Body of pancreas (tissue), 4 donors: ENCODE measurements at regions not wholly inside any gene's neighbourhood (a gene's known extent, or its start where the extent isn't known, plus 50 kb on each side); places are given as distances from the start of the nearest gene placed in this dataset.
"Not testable (repeated sequence)": the region's sequence is repeated elsewhere in the genome, so short reads cannot be mapped to it uniquely, and the experiment has no call there.

Experiments used
- ATAC-seq: fragments of 150-250 bp; one replicate; pipeline ENCODE4 v1.9.1; 2016
- DNase-seq, 4 donors: peaks; one replicate each; pipeline ENCODE4 v3.0.0-alpha.2; 2019
- H3K27ac ChIP-seq, 4 donors: fragments of 200-600 bp; sonication (generic); 1 replicate in 3 of 4; 2 replicates in 1 of 4; pipeline versions ENCODE4 v1.5.1 to v1.6.1; 2016 to 2019; ENCODE audit warnings: mild to moderate bottlenecking in 1 of 4, mixed read lengths in 1 of 4, moderate library complexity in 1 of 4
- H3K27me3 ChIP-seq, 2 donors: fragments of 200-600 bp; sonication (generic); one replicate each; pipeline ENCODE4 v1.6.0; 2016; ENCODE audit warnings: mild to moderate bottlenecking in 1 of 2
- H3K36me3 ChIP-seq, 2 donors: fragments of 200-600 bp; sonication (generic); replicated peaks in 1 of 2; 2 replicates each; pipeline ENCODE4 v1.5.1; 2016; ENCODE audit warnings: low read depth in 2 of 2; ENCODE audit not compliant: insufficient read depth in 1 of 2
- H3K4me1 ChIP-seq: fragments of 200-600 bp; sonication (generic); one replicate; pipeline ENCODE4 v1.6.0; 2016
- H3K4me3 ChIP-seq, 2 donors: fragments of 200-600 bp; sonication (generic); 1 replicate in 1 of 2; 2 replicates in 1 of 2; pipeline ENCODE4 v1.5.1; 2016 to 2019
- H3K9me3 ChIP-seq, 3 donors: fragments of 200-600 bp; sonication (generic); 1 replicate in 2 of 3; 2 replicates in 1 of 3; pipeline ENCODE4 v1.5.1; 2016
- CTCF ChIP-seq, 7 experiments: fragments of 450-650 bp in 4 of 7; fragments of 200-600 bp in 3 of 7; sonication (generic) in 3 of 7; IDR thresholded peaks; one replicate each; pipeline ENCODE4 v1.5.1; 2016 to 2019; ENCODE audit warnings: antibody characterized with exemption in 7 of 7
- POLR2A ChIP-seq, 3 donors: fragments of 450-650 bp; IDR thresholded peaks; one replicate each; pipeline ENCODE4 v1.6.1; 2016; ENCODE audit warnings: antibody characterized with exemption in 3 of 3, mild to moderate bottlenecking in 2 of 3
- WGBS, 2 donors: methylation state at CpG; one replicate each; pipeline ENCODE4 v1.1.5; 2017; 5-methylcytosine and 5-hydroxymethylcytosine counted together
- intact Hi-C: fragments of 100-400 bp; cut with DNase I; formaldehyde crosslinking; loops from one replicate; pipeline ENCODE4 v1.15.1; 2023

- no peaks in the 10 kb centered on the region for H3K4me1 ChIP-seq
- intact Hi-C loops: no loop called here
- no peaks in the 10 kb centered on the region for H3K9me3 ChIP-seq
- H3K27me3 ChIP-seq: no peaks in the 10 kb centered on the region
- TF ChIP-seq CTCF (IDR thresholded peaks at IDR 0.05) (no peak), POLR2A (IDR thresholded peaks at IDR 0.05) (no peak)
- H3K4me3 ChIP-seq: no peak overlapping the region
- ATAC-seq: no peak
- DNase-seq: no peak
- H3K27ac ChIP-seq: no peak overlapping the region
- no peaks in the 10 kb centered on the region for H3K36me3 ChIP-seq
These were observed 854.2 kb upstream of the ZEB2 start for GRCh38 chr2:145374165-145374564.

DNA sequence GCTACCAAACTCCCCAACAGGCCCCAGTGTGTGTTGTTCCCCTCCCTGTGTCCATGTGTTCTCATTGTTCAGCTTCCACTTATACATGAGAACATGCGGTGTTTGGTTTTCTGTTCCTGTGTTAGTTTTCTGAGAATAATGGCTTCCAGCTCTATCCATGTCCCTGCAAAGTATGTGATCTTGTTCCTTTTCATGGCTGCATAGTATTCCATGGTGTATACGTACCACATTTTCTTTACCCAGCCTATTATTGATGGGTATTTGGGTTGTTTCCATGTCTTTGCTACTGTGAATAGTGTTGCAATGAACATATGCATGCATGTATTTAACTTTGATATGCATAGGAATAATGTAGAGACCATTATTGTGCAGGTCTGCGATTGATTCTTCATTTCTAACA, 847.4 kb upstream of the ZEB2 start:
- 94 to 96% methylated on average over 3 of the region's 3 CpGs for WGBS, 2 donors
- intact Hi-C loops, ATAC-seq, H3K4me3 ChIP-seq, H3K27me3 ChIP-seq, DNase-seq, H3K27ac ChIP-seq, H3K36me3 ChIP-seq, H3K9me3 ChIP-seq, H3K4me1 ChIP-seq: not testable (repeated sequence)

GRCh38 chr2:145366341-145366740, 846.4 kb upstream of the ZEB2 start:
- no peak for DNase-seq

DNA sequence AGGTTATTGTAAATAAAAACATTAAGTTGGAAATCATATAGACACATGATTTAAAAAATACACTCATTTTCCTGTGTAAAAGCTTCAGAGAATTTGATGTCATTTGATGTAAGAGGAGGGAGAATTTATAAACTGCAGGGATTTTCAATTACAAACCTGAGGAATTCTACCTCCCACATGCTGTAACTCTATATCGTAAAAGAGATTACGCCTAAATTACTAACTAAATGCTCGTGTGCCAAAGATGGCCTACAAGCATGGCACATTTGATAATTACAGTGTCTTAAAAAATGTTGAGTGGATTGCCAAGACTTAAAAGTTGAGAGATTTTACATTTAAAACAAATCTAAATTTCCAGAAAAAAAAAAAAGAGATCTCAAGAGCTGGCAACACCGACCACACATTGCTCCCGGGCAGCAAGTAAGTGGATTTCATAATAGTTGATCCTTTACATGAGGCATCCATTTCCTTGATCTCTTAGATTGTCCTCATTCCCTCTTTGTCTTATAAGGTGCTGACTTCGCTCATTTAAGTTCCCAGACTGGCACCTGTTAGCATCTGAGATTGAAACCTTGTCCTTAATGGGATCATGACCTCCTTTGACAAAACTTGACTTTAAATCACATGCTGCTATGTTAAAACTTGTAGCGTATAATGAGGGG, 840.3 kb upstream of the ZEB2 start:
- 85 to 94% methylated on average over 7 of the region's 7 CpGs for WGBS, 2 donors
- intact Hi-C loops: no loop called here
- Histone ChIP-seq H3K4me1 (no peaks in the 10 kb centered on the region), H3K27ac (no peak overlapping the region), H3K36me3 (no peaks in the 10 kb centered on the region), H3K27me3 (no peaks in the 10 kb centered on the region), H3K9me3 (no peaks in the 10 kb centered on the region), H3K4me3 (no peak overlapping the region)
- DNase-seq (no peak), ATAC-seq (no peak)
- TF ChIP-seq CTCF (IDR thresholded peaks at IDR 0.05): no peak
- TF ChIP-seq POLR2A (IDR thresholded peaks at IDR 0.05): no peak

More at GRCh38 chr2:145366341-145366740, 846.4 kb upstream of the ZEB2 start:
- H3K9me3 ChIP-seq: no peaks in the 10 kb centered on the region
- H3K4me1 ChIP-seq: no peaks in the 10 kb centered on the region
- no peak overlapping the region for H3K27ac ChIP-seq
- no peak overlapping the region for H3K4me3 ChIP-seq
- TF ChIP-seq POLR2A (IDR thresholded peaks at IDR 0.05) (no peak), CTCF (IDR thresholded peaks at IDR 0.05) (no peak)
- H3K36me3 ChIP-seq: no peaks in the 10 kb centered on the region
- no peak for ATAC-seq
- H3K27me3 ChIP-seq: no peaks in the 10 kb centered on the region
- intact Hi-C loops: no loop called here

DNA sequence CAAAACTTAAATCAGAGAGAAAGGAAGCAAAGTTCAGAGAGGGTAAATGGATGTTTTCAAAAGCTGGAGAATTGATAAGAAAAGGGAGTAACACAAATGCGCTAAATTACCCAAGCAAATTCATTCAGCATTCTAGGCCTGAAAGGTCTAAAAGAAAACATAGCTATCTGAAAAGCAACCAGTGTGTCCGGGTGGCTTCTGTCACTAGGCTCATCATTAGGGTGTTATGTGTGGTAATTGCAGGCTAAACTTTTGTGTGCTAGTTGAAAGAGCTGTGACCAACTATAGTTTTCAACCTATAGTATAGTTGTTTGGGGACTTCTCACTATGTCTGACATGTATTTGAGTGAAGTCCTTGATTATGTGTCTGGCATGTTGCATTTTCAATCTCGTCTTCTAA, 839.6 kb upstream of the ZEB2 start:
- no peaks in the 10 kb centered on the region for H3K9me3 ChIP-seq
- WGBS, 2 donors: 79 to 84% methylated on average over 3 of the region's 3 CpGs
- H3K27me3 ChIP-seq: no peaks in the 10 kb centered on the region
- intact Hi-C loops: no loop called here
- H3K27ac ChIP-seq: no peak overlapping the region
- no peaks in the 10 kb centered on the region for H3K4me1 ChIP-seq
- no peak for ATAC-seq
- no peak overlapping the region for H3K4me3 ChIP-seq
- DNase-seq: no peak
- no peaks in the 10 kb centered on the region for H3K36me3 ChIP-seq
- TF ChIP-seq CTCF (IDR thresholded peaks at IDR 0.05) (no peak), POLR2A (IDR thresholded peaks at IDR 0.05) (no peak)
